ENCODE measurements at regions not wholly inside any gene's neighbourhood (a gene's known extent, or its start where the extent isn't known, plus 50 kb on each side); places are given as distances from the start of the nearest gene placed in this dataset.

DNA sequence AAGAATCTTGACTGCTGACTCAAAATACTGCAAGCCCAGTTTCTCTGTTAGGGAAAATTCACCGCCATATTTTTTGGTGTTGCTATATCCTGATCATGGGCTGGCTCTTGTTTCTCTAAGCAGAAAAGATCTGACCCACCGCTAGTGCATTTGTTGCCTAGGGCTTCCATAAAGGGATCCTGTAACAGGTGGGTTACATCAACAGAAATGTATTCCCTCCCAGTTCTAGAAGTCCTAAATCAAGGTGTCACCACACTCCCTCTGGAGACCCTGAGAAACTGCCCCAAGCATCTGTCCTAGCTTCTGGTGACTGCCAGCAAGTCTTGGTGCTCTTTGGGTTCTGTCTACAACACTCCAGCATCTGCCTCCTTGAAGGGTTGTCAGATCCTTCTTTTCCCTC, 99.7 kb downstream of the MAF start:
- TF ChIP-seq NR2F2 (IDR thresholded peaks at IDR 0.05) = no peak
- no peak for TF ChIP-seq EGR1 (IDR thresholded peaks at IDR 0.05; ENCODE audit: low read depth in 2 of 2)
